GM23338 (cell line): ENCODE measurements at regions not wholly inside any gene's neighbourhood (a gene's known extent, or its start where the extent isn't known, plus 50 kb on each side); places are given as distances from the start of the nearest gene placed in this dataset.

ENCODE experiments used
- ATAC-seq: fragments of 200-7000 bp; cut with Tn5 transposase; 3 replicates; pipeline ENCODE4 v1.9.1; 2020
- DNase-seq: peaks from one replicate; pipeline ENCODE4 v3.0.0-alpha.2; 2015; ENCODE audit warnings: low spot score
- H2AFZ ChIP-seq: fragments of 200-600 bp; sonication (generic); 2 replicates; pipeline ENCODE4 v1.8.0; 2016; ENCODE audit warnings: antibody characterized with exemption, mild to moderate bottlenecking, moderate library complexity
- H3F3A ChIP-seq: fragments of 200-600 bp; sonication (generic); replicated peaks from 2 replicates; pipeline ENCODE4 v1.8.0; 2017; ENCODE audit warnings: antibody characterized with exemption, mixed run types, low read depth
- H3K27ac ChIP-seq: fragments of 200-600 bp; sonication (generic); 2 replicates; pipeline ENCODE4 v1.6.1; 2016; ENCODE audit warnings: low read depth
- H3K27me3 ChIP-seq: fragments of 200-600 bp; sonication (generic); 2 replicates; pipeline ENCODE4 v1.8.0; 2016; ENCODE audit warnings: mild to moderate bottlenecking, mixed run types, moderate library complexity; ENCODE audit not compliant: insufficient read depth
- H3K36me3 ChIP-seq: fragments of 200-600 bp; sonication (generic); 2 replicates; pipeline ENCODE4 v1.8.0; 2016; ENCODE audit warnings: mild to moderate bottlenecking; ENCODE audit not compliant: insufficient read depth
- H3K4me1 ChIP-seq: fragments of 200-600 bp; sonication (generic); 2 replicates; pipeline ENCODE4 v1.8.0; 2016; ENCODE audit warnings: mild to moderate bottlenecking, moderate library complexity; ENCODE audit not compliant: insufficient read depth
- H3K4me2 ChIP-seq: fragments of 200-600 bp; sonication (generic); 2 replicates; pipeline ENCODE4 v1.7.1; 2017; ENCODE audit warnings: mixed run types
- H3K4me3 ChIP-seq: fragments of 200-600 bp; sonication (generic); 2 replicates; pipeline ENCODE4 v1.6.1; 2016; ENCODE audit warnings: mixed run types
- H3K79me2 ChIP-seq: fragments of 200-600 bp; sonication (generic); replicated peaks from 2 replicates; pipeline ENCODE4 v1.8.0; 2017; ENCODE audit warnings: mild to moderate bottlenecking; ENCODE audit not compliant: insufficient read depth
- H3K9me2 ChIP-seq: fragments of 200-600 bp; sonication (generic); 2 replicates; pipeline ENCODE4 v1.8.0; 2017; ENCODE audit not compliant: insufficient read depth
- H4K20me1 ChIP-seq: fragments of 200-600 bp; sonication (generic); replicated peaks from 2 replicates; pipeline ENCODE4 v1.8.0; 2017; ENCODE audit warnings: mild to moderate bottlenecking; ENCODE audit not compliant: insufficient read depth
- H3K27ac Mint-ChIP-seq: 2 replicates; pipeline ENCODE4 v1.8.0; 2020; ENCODE audit warnings: inconsistent platforms, mild to moderate bottlenecking, moderate library complexity, mixed read lengths
- H3K27me3 Mint-ChIP-seq: 3 replicates; pipeline ENCODE4 v1.8.0; 2022; ENCODE audit warnings: low read depth, mild to moderate bottlenecking, moderate library complexity, mixed read lengths, inconsistent platforms; ENCODE audit not compliant: insufficient read depth, poor library complexity
- H3K36me3 Mint-ChIP-seq: 3 replicates; pipeline ENCODE4 v1.8.0; 2021; ENCODE audit warnings: low read depth, mild to moderate bottlenecking, inconsistent platforms, moderate library complexity, mixed read lengths
- H3K4me1 Mint-ChIP-seq: 3 replicates; pipeline ENCODE4 v1.8.0; 2020; ENCODE audit warnings: mild to moderate bottlenecking, inconsistent platforms, mixed read lengths
- H3K4me3 Mint-ChIP-seq: 3 replicates; pipeline ENCODE4 v1.8.0; 2021; ENCODE audit warnings: moderate library complexity, mild to moderate bottlenecking, inconsistent platforms, mixed read lengths
- H3K9me3 Mint-ChIP-seq: 3 replicates; pipeline ENCODE4 v1.8.0; 2020; ENCODE audit warnings: moderate library complexity, mild to moderate bottlenecking, inconsistent platforms, mixed read lengths
- CREB1 ChIP-seq: fragments of 250-450 bp; sonication (Bioruptor Pico); IDR thresholded peaks from 2 replicates; pipeline ENCODE4 v1.5.0; 2020; ENCODE audit warnings: low read depth, mild to moderate bottlenecking, moderate library complexity
- ETS1 ChIP-seq: IDR thresholded peaks from 2 replicates; pipeline ENCODE4 v1.6.1; 2016; ENCODE audit warnings: antibody characterized with exemption
- EZH2 ChIP-seq: fragments of 200-600 bp; sonication (generic); IDR thresholded peaks from one replicate; pipeline ENCODE4 v1.8.0; 2017; ENCODE audit warnings: antibody characterized with exemption, mild to moderate bottlenecking, low read depth; ENCODE audit not compliant: unreplicated experiment
- EZH2phosphoT487 ChIP-seq: fragments of 200-600 bp; sonication (generic); IDR thresholded peaks from one replicate; pipeline ENCODE4 v1.8.1; 2018; ENCODE audit warnings: antibody characterized with exemption; ENCODE audit not compliant: unreplicated experiment
- JUNB ChIP-seq: IDR thresholded peaks from one replicate; pipeline ENCODE4 v1.6.1; 2016; ENCODE audit warnings: antibody characterized with exemption; ENCODE audit not compliant: unreplicated experiment
- NANOG ChIP-seq: IDR thresholded peaks from 2 replicates; pipeline ENCODE4 v1.6.1; 2016; ENCODE audit warnings: antibody characterized with exemption, borderline replicate concordance
- STAT1 ChIP-seq: IDR thresholded peaks from one replicate; pipeline ENCODE4 v1.6.1; 2016; ENCODE audit warnings: antibody characterized with exemption; ENCODE audit not compliant: unreplicated experiment
- ZNF114 ChIP-seq: fragments of 250-450 bp; sonication (Bioruptor Pico); IDR thresholded peaks from 2 replicates; pipeline ENCODE4 v1.5.0; 2020; ENCODE audit warnings: mild to moderate bottlenecking, moderate library complexity
- ZNF331 ChIP-seq: fragments of 250-450 bp; sonication (Bioruptor Pico); IDR thresholded peaks from 2 replicates; pipeline ENCODE4 v1.5.0; 2020; ENCODE audit warnings: low read depth, mild to moderate bottlenecking, moderate library complexity
- ZNF462 ChIP-seq: fragments of 250-450 bp; sonication (Bioruptor Pico); IDR thresholded peaks from 2 replicates; pipeline ENCODE4 v1.5.0; 2020; ENCODE audit warnings: mild to moderate bottlenecking, moderate library complexity

- H3K27me3 Mint-ChIP-seq = no peaks in the 10 kb centered on the region
- no peaks in the 10 kb centered on the region for H3K36me3 Mint-ChIP-seq
- no peak overlapping the region for H3K27ac ChIP-seq
- H3K4me3 ChIP-seq = no peak overlapping the region
- no peaks in the 10 kb centered on the region for H3K79me2 ChIP-seq
- H3K27ac Mint-ChIP-seq = no peak overlapping the region
- H3F3A ChIP-seq = no peaks in the 10 kb centered on the region
- H3K9me2 ChIP-seq = no peaks in the 10 kb centered on the region
- no peak overlapping the region; the same call in 1 of the 2 replicates for H2AFZ ChIP-seq
- H3K4me1 Mint-ChIP-seq = peaks cover 3% of the 10 kb centered on the region; the same call in 1 of the 3 replicates
- TF ChIP-seq ZNF114 (CRISPR knock-in tag) = no peak
- no peak for ATAC-seq
- H3K4me3 Mint-ChIP-seq = no peak overlapping the region
- H3K27me3 ChIP-seq = no peaks in the 10 kb centered on the region
- no peaks in the 10 kb centered on the region for H4K20me1 ChIP-seq
- H3K36me3 ChIP-seq = no peaks in the 10 kb centered on the region
- no peak for DNase-seq
- H3K4me1 ChIP-seq = no peaks in the 10 kb centered on the region
- H3K9me3 Mint-ChIP-seq = no peaks in the 10 kb centered on the region
- no peak overlapping the region for H3K4me2 ChIP-seq
Measured at GRCh38 chr15:38086611-38087010, 152.2 kb downstream of the TMCO5A start.

- TF ChIP-seq ZNF114 (CRISPR knock-in tag) (no peak), ZNF331 (no peak), EZH2phosphoT487 (no peak), JUNB (no peak), STAT1 (no peak), CREB1 (CRISPR knock-in tag) (no peak), ZNF462 (no peak), ETS1 (no peak), NANOG (no peak), EZH2 (no peak)
- Mint-ChIP-seq H3K27me3 (no peaks in the 10 kb centered on the region), H3K27ac (no peak overlapping the region), H3K36me3 (no peaks in the 10 kb centered on the region), H3K4me3 (no peak overlapping the region), H3K4me1 (peaks cover 3% of the 10 kb centered on the region; the same call in 1 of the 3 replicates), H3K9me3 (no peaks in the 10 kb centered on the region)
- Histone ChIP-seq H3K4me3 (no peak overlapping the region), H3K27ac (no peak overlapping the region), H3K4me1 (no peaks in the 10 kb centered on the region), H2AFZ (no peak overlapping the region), H3F3A (no peaks in the 10 kb centered on the region), H3K79me2 (no peaks in the 10 kb centered on the region), H3K9me2 (no peaks in the 10 kb centered on the region), H3K4me2 (no peak overlapping the region), H3K27me3 (no peaks in the 10 kb centered on the region), H3K36me3 (no peaks in the 10 kb centered on the region), H4K20me1 (no peaks in the 10 kb centered on the region)
- DNase-seq = no peak
- ATAC-seq = no peak
Measured at GRCh38 chr15:38088971-38089370, 154.5 kb downstream of the TMCO5A start.
